Chondrocyte (in vitro differentiated cells): ENCODE measurements at regions not wholly inside any gene's neighbourhood (a gene's known extent, or its start where the extent isn't known, plus 50 kb on each side); places are given as distances from the start of the nearest gene placed in this dataset.

Experiments
- DNase-seq: peaks from one replicate; pipeline ENCODE4 v3.0.0; 2021; ENCODE audit warnings: mixed read lengths, low spot score
- H3K27ac Mint-ChIP-seq: one replicate; pipeline ENCODE4 v1.8.0; 2021; ENCODE audit warnings: mild to moderate bottlenecking, moderate library complexity, mixed read lengths; ENCODE audit not compliant: unreplicated experiment
- H3K27me3 Mint-ChIP-seq: 2 replicates; pipeline ENCODE4 v1.8.0; 2021; ENCODE audit warnings: low read depth, mixed read lengths
- H3K36me3 Mint-ChIP-seq: 2 replicates; pipeline ENCODE4 v1.8.0; 2021; ENCODE audit warnings: low read depth, mixed read lengths
- H3K4me1 Mint-ChIP-seq: 2 replicates; pipeline ENCODE4 v1.8.0; 2021; ENCODE audit warnings: low read depth, mild to moderate bottlenecking, mixed read lengths
- H3K4me3 Mint-ChIP-seq: one replicate; pipeline ENCODE4 v1.8.0; 2021; ENCODE audit warnings: mild to moderate bottlenecking, moderate library complexity, mixed read lengths; ENCODE audit not compliant: unreplicated experiment
- H3K9me3 Mint-ChIP-seq: 2 replicates; pipeline ENCODE4 v1.8.0; 2021; ENCODE audit warnings: low read depth, mixed read lengths
- CTCF ChIP-seq: fragments of 200-600 bp; sonication (generic); IDR thresholded peaks from 2 replicates; pipeline ENCODE4 v1.5.0; 2021; ENCODE audit warnings: antibody characterized with exemption, mild to moderate bottlenecking, moderate library complexity

GRCh38 chr7:121555558-121555957 is 159.4 kb upstream of the FAM3C start:
- no peaks in the 10 kb centered on the region for H3K27me3 Mint-ChIP-seq
- no peak for TF ChIP-seq CTCF
- no peak for DNase-seq
- H3K4me3 Mint-ChIP-seq, result no peak overlapping the region
- peaks cover 3% of the 10 kb centered on the region for H3K4me1 Mint-ChIP-seq
- H3K27ac Mint-ChIP-seq, result no peak overlapping the region
- H3K9me3 Mint-ChIP-seq, result no peaks in the 10 kb centered on the region
- no peaks in the 10 kb centered on the region for H3K36me3 Mint-ChIP-seq

- H3K27me3 Mint-ChIP-seq, result no peaks in the 10 kb centered on the region
- no peak overlapping the region for H3K27ac Mint-ChIP-seq
- no peak for DNase-seq
- H3K4me1 Mint-ChIP-seq, result peaks cover 12% of the 10 kb centered on the region
- H3K4me3 Mint-ChIP-seq, result no peak overlapping the region
- TF ChIP-seq CTCF, result peak; percentile 93
- H3K9me3 Mint-ChIP-seq, result peaks cover 7% of the 10 kb centered on the region
- H3K36me3 Mint-ChIP-seq, result no peaks in the 10 kb centered on the region
Observed at GRCh38 chr7:121547544-121548092, 151.5 kb upstream of the FAM3C start.

- Mint-ChIP-seq H3K27ac (no peak overlapping the region), H3K9me3 (peaks cover 7% of the 10 kb centered on the region), H3K36me3 (no peaks in the 10 kb centered on the region), H3K4me3 (no peak overlapping the region), H3K27me3 (no peaks in the 10 kb centered on the region), H3K4me1 (peaks cover 12% of the 10 kb centered on the region)
- no peak for TF ChIP-seq CTCF
- DNase-seq, result no peak
Observed at GRCh38 chr7:121546632-121547543, 150.8 kb upstream of the FAM3C start.

GRCh38 chr7:121545418-121545817 is 149.3 kb upstream of the FAM3C start:
- DNase-seq, result no peak
- Mint-ChIP-seq H3K36me3 (no peaks in the 10 kb centered on the region), H3K27me3 (no peaks in the 10 kb centered on the region), H3K4me3 (no peak overlapping the region), H3K9me3 (peaks cover 7% of the 10 kb centered on the region), H3K27ac (no peak overlapping the region), H3K4me1 (peaks cover 12% of the 10 kb centered on the region)
- no peak for TF ChIP-seq CTCF

GRCh38 chr7:121544726-121545125 is 148.6 kb upstream of the FAM3C start:
- no peak overlapping the region for H3K4me3 Mint-ChIP-seq
- no peak for TF ChIP-seq CTCF
- DNase-seq, result no peak
- no peaks in the 10 kb centered on the region for H3K36me3 Mint-ChIP-seq
- H3K9me3 Mint-ChIP-seq, result peaks cover 7% of the 10 kb centered on the region
- peaks cover 12% of the 10 kb centered on the region for H3K4me1 Mint-ChIP-seq
- H3K27me3 Mint-ChIP-seq, result no peaks in the 10 kb centered on the region
- H3K27ac Mint-ChIP-seq, result peak overlapping the region; percentile 79
